ENCODE measurements at regions not wholly inside any gene's neighbourhood (a gene's known extent, or its start where the extent isn't known, plus 50 kb on each side); places are given as distances from the start of the nearest gene placed in this dataset.
"Not testable (repeated sequence)": the region's sequence is repeated elsewhere in the genome, so short reads cannot be mapped to it uniquely, and the experiment has no call there.

GRCh38 chrX:115357326-115358120 lies 68.0 kb downstream of the LUZP4 start:
- Mint-ChIP-seq H3K27ac (no peak overlapping the region), H3K9me3 (no peaks in the 10 kb centered on the region), H3K4me3 (no peak overlapping the region), H3K4me1 (no peaks in the 10 kb centered on the region), H3K36me3 (no peaks in the 10 kb centered on the region), H3K27me3 (peaks cover 2% of the 10 kb centered on the region)

- not testable (repeated sequence) for H3K4me1 Mint-ChIP-seq, H3K4me3 Mint-ChIP-seq, H3K36me3 Mint-ChIP-seq, H3K27ac Mint-ChIP-seq, H3K9me3 Mint-ChIP-seq, H3K27me3 Mint-ChIP-seq
Measured at GRCh38 chrX:115359508-115359907, 70.0 kb downstream of the LUZP4 start.

- H3K9me3 Mint-ChIP-seq: peaks cover 0 to 2% (median 0%) of the 10 kb centered on the region in 3 donors
- no peaks in the 10 kb centered on the region for H3K4me1 Mint-ChIP-seq
- H3K27ac Mint-ChIP-seq: no peak overlapping the region
- H3K36me3 Mint-ChIP-seq: no peaks in the 10 kb centered on the region
- H3K4me3 Mint-ChIP-seq: no peak overlapping the region
- H3K27me3 Mint-ChIP-seq: peaks cover 2% of the 10 kb centered on the region
Measured at GRCh38 chrX:115360220-115360781, 70.8 kb downstream of the LUZP4 start.

GRCh38 chrX:115362334-115363095 lies 73.0 kb downstream of the LUZP4 start:
- Mint-ChIP-seq H3K4me1 (no peaks in the 10 kb centered on the region), H3K27me3 (peaks cover 2% of the 10 kb centered on the region), H3K9me3 (peaks cover 0 to 2% (median 0%) of the 10 kb centered on the region in 3 donors), H3K36me3 (no peaks in the 10 kb centered on the region), H3K4me3 (no peak overlapping the region), H3K27ac (no peak overlapping the region)

- Mint-ChIP-seq H3K4me3 (no peak overlapping the region), H3K36me3 (no peaks in the 10 kb centered on the region), H3K4me1 (no peaks in the 10 kb centered on the region), H3K27me3 (peaks cover 2% of the 10 kb centered on the region), H3K9me3 (peaks cover 0 to 2% (median 0%) of the 10 kb centered on the region in 3 donors), H3K27ac (no peak overlapping the region)
Measured at GRCh38 chrX:115363372-115363771, 73.9 kb downstream of the LUZP4 start.

GRCh38 chrX:115363897-115364296 lies 74.4 kb downstream of the LUZP4 start:
- Mint-ChIP-seq H3K9me3 (peaks cover 0 to 2% (median 0%) of the 10 kb centered on the region in 3 donors), H3K4me3 (no peak overlapping the region), H3K36me3 (no peaks in the 10 kb centered on the region), H3K27ac (no peak overlapping the region), H3K27me3 (peaks cover 2% of the 10 kb centered on the region), H3K4me1 (no peaks in the 10 kb centered on the region)

GRCh38 chrX:115364670-115365069 lies 75.2 kb downstream of the LUZP4 start:
- no peaks in the 10 kb centered on the region for H3K4me1 Mint-ChIP-seq
- no peak overlapping the region for H3K4me3 Mint-ChIP-seq
- no peaks in the 10 kb centered on the region for H3K36me3 Mint-ChIP-seq
- H3K27me3 Mint-ChIP-seq: peaks cover 2% of the 10 kb centered on the region
- no peak overlapping the region for H3K27ac Mint-ChIP-seq
- H3K9me3 Mint-ChIP-seq: peaks cover 0 to 2% (median 0%) of the 10 kb centered on the region in 3 donors

GRCh38 chrX:115366535-115366934 lies 77.0 kb downstream of the LUZP4 start:
- Mint-ChIP-seq H3K9me3 (peaks cover 0 to 2% (median 0%) of the 10 kb centered on the region in 3 donors), H3K4me1 (no peaks in the 10 kb centered on the region), H3K36me3 (no peaks in the 10 kb centered on the region), H3K27me3 (peaks cover 2% of the 10 kb centered on the region), H3K27ac (no peak overlapping the region), H3K4me3 (no peak overlapping the region)

- no peak overlapping the region for H3K27ac Mint-ChIP-seq
- H3K9me3 Mint-ChIP-seq: peaks cover 0 to 2% (median under 1%) of the 10 kb centered on the region in 3 donors
- H3K4me3 Mint-ChIP-seq: no peak overlapping the region
- no peaks in the 10 kb centered on the region for H3K4me1 Mint-ChIP-seq
- H3K27me3 Mint-ChIP-seq: no peaks in the 10 kb centered on the region
- H3K36me3 Mint-ChIP-seq: no peaks in the 10 kb centered on the region
Measured at GRCh38 chrX:115367455-115367854, 77.9 kb downstream of the LUZP4 start.

GRCh38 chrX:115367951-115368350 lies 78.4 kb downstream of the LUZP4 start:
- no peak overlapping the region for H3K4me3 Mint-ChIP-seq
- no peaks in the 10 kb centered on the region for H3K36me3 Mint-ChIP-seq
- H3K27me3 Mint-ChIP-seq: no peaks in the 10 kb centered on the region
- H3K4me1 Mint-ChIP-seq: no peaks in the 10 kb centered on the region
- no peak overlapping the region for H3K27ac Mint-ChIP-seq
- peaks cover 0 to 2% (median 2%) of the 10 kb centered on the region in 3 donors for H3K9me3 Mint-ChIP-seq

GRCh38 chrX:115368876-115369275 lies 79.4 kb downstream of the LUZP4 start:
- Mint-ChIP-seq H3K9me3 (peaks cover 0 to 2% (median 1%) of the 10 kb centered on the region in 3 donors), H3K27me3 (no peaks in the 10 kb centered on the region), H3K4me1 (no peaks in the 10 kb centered on the region), H3K4me3 (no peak overlapping the region), H3K36me3 (no peaks in the 10 kb centered on the region), H3K27ac (no peak overlapping the region)

- H3K9me3 Mint-ChIP-seq: peaks cover 0 to 2% (median 0%) of the 10 kb centered on the region in 3 donors
- no peaks in the 10 kb centered on the region for H3K36me3 Mint-ChIP-seq
- no peak overlapping the region for H3K27ac Mint-ChIP-seq
- H3K27me3 Mint-ChIP-seq: no peaks in the 10 kb centered on the region
- no peak overlapping the region for H3K4me3 Mint-ChIP-seq
- no peaks in the 10 kb centered on the region for H3K4me1 Mint-ChIP-seq
Measured at GRCh38 chrX:115372152-115372551, 82.6 kb downstream of the LUZP4 start.

- Mint-ChIP-seq H3K9me3 (peaks cover 0 to 2% (median 0%) of the 10 kb centered on the region in 3 donors), H3K27ac (no peak overlapping the region), H3K36me3 (no peaks in the 10 kb centered on the region), H3K4me1 (no peaks in the 10 kb centered on the region), H3K4me3 (no peak overlapping the region), H3K27me3 (no peaks in the 10 kb centered on the region)
Measured at GRCh38 chrX:115373308-115373707, 83.8 kb downstream of the LUZP4 start.

- Mint-ChIP-seq H3K4me1 (no peaks in the 10 kb centered on the region), H3K27ac (peak overlapping the region in 1 of 3 donors; percentile 24), H3K36me3 (no peaks in the 10 kb centered on the region), H3K4me3 (no peak overlapping the region), H3K27me3 (no peaks in the 10 kb centered on the region), H3K9me3 (no peaks in the 10 kb centered on the region)
Measured at GRCh38 chrX:115378471-115378870, 89.0 kb downstream of the LUZP4 start.

GRCh38 chrX:115387327-115387726 lies 97.8 kb downstream of the LUZP4 start:
- H3K27ac Mint-ChIP-seq: no peak overlapping the region
- H3K9me3 Mint-ChIP-seq: peaks cover 0 to 2% (median 0%) of the 10 kb centered on the region in 3 donors
- no peaks in the 10 kb centered on the region for H3K4me1 Mint-ChIP-seq
- no peaks in the 10 kb centered on the region for H3K27me3 Mint-ChIP-seq
- no peak overlapping the region for H3K4me3 Mint-ChIP-seq
- no peaks in the 10 kb centered on the region for H3K36me3 Mint-ChIP-seq

Data from IgD-negative memory B cell (primary cell).